ENCODE measurements at regions not wholly inside any gene's neighbourhood (a gene's known extent, or its start where the extent isn't known, plus 50 kb on each side); places are given as distances from the start of the nearest gene placed in this dataset.

- Histone ChIP-seq H3K4me2 (ENCODE audit: insufficient read depth, low read length) (no peak overlapping the region), H3K4me3 (no peak overlapping the region), H3K9me1 (ENCODE audit: control insufficient read depth, insufficient read depth, low read length) (no peaks in the 10 kb centered on the region), H3K36me3 (ENCODE audit: control insufficient read depth, insufficient read depth, low read length) (no peaks in the 10 kb centered on the region), H2AFZ (ENCODE audit: low read depth, low read length) (no peak overlapping the region), H3K9me3 (replicated peaks; ENCODE audit: control insufficient read depth, insufficient read depth, low read depth, low read length) (no peaks in the 10 kb centered on the region), H3K79me2 (ENCODE audit: control insufficient read depth, insufficient read depth, low read length) (no peaks in the 10 kb centered on the region), H3K9ac (ENCODE audit: insufficient read depth in 1 of 2, low read depth in 2 of 2, low read length in 2 of 2) (no peak overlapping the region), H4K20me1 (replicated peaks; ENCODE audit: control insufficient read depth, insufficient read depth, low read length) (no peaks in the 10 kb centered on the region), H3K27me3 (ENCODE audit: control insufficient read depth in 2 of 2, insufficient read depth in 2 of 2, low read length in 2 of 2) (no peaks in the 10 kb centered on the region), H3K4me1 (replicated peaks in 1 of 2; ENCODE audit: control insufficient read depth in 2 of 2, insufficient read depth in 2 of 2, low read length in 2 of 2) (no peaks in the 10 kb centered on the region), H3K27ac (ENCODE audit: extremely low read depth, low read depth, low read length) (no peak overlapping the region)
- ATAC-seq, result no peak
- intact Hi-C loops (cut with micrococcal nuclease), result no loop called here
- DNase-seq (ENCODE audit: extremely low read depth in 1 of 4, low spot score in 3 of 4), result no peak
- ChIA-PET CTCF (ENCODE audit: low intra/inter-chr PET ratio) (no interaction called here), POLR2A (no interaction called here)
- no peak for TF ChIP-seq HEY1 (CRISPR knock-in tag; IDR thresholded peaks at IDR 0.05; ENCODE audit: borderline replicate concordance)
- TF ChIP-seq ZNF431 (CRISPR knock-in tag; IDR thresholded peaks at IDR 0.05), result no peak
- TF ChIP-seq ZBTB33 (CRISPR knock-in tag; IDR thresholded peaks at IDR 0.05), result no peak
- TF ChIP-seq PHB (CRISPR knock-in tag; IDR thresholded peaks at IDR 0.05), result no peak
- TF ChIP-seq E2F3 (CRISPR knock-in tag; IDR thresholded peaks at IDR 0.05), result no peak
- no peak for TF ChIP-seq POU5F1 (IDR thresholded peaks at IDR 0.05; ENCODE audit: borderline replicate concordance, low read depth, low read length, partially characterized antibody)
- TF ChIP-seq, protein P1, sequence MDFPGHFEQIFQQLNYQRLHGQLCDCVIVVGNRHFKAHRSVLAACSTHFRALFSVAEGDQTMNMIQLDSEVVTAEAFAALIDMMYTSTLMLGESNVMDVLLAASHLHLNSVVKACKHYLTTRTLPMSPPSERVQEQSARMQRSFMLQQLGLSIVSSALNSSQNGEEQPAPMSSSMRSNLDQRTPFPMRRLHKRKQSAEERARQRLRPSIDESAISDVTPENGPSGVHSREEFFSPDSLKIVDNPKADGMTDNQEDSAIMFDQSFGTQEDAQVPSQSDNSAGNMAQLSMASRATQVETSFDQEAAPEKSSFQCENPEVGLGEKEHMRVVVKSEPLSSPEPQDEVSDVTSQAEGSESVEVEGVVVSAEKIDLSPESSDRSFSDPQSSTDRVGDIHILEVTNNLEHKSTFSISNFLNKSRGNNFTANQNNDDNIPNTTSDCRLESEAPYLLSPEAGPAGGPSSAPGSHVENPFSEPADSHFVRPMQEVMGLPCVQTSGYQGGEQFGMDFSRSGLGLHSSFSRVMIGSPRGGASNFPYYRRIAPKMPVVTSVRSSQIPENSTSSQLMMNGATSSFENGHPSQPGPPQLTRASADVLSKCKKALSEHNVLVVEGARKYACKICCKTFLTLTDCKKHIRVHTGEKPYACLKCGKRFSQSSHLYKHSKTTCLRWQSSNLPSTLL (IDR thresholded peaks at IDR 0.05), result no peak
- TF ChIP-seq XRCC5 (IDR thresholded peaks at IDR 0.05; ENCODE audit: low read depth, low read length), result no peak
- TF ChIP-seq MCM3 (IDR thresholded peaks at IDR 0.05), result no peak
- TF ChIP-seq, protein P2, sequence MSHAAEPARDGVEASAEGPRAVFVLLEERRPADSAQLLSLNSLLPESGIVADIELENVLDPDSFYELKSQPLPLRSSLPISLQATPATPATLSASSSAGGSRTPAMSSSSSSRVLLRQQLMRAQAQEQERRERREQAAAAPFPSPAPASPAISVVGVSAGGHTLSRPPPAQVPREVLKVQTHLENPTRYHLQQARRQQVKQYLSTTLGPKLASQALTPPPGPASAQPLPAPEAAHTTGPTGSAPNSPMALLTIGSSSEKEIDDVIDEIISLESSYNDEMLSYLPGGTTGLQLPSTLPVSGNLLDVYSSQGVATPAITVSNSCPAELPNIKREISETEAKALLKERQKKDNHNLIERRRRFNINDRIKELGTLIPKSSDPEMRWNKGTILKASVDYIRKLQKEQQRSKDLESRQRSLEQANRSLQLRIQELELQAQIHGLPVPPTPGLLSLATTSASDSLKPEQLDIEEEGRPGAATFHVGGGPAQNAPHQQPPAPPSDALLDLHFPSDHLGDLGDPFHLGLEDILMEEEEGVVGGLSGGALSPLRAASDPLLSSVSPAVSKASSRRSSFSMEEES (CRISPR knock-in tag; IDR thresholded peaks at IDR 0.05), result no peak
- TF ChIP-seq, protein P3, sequence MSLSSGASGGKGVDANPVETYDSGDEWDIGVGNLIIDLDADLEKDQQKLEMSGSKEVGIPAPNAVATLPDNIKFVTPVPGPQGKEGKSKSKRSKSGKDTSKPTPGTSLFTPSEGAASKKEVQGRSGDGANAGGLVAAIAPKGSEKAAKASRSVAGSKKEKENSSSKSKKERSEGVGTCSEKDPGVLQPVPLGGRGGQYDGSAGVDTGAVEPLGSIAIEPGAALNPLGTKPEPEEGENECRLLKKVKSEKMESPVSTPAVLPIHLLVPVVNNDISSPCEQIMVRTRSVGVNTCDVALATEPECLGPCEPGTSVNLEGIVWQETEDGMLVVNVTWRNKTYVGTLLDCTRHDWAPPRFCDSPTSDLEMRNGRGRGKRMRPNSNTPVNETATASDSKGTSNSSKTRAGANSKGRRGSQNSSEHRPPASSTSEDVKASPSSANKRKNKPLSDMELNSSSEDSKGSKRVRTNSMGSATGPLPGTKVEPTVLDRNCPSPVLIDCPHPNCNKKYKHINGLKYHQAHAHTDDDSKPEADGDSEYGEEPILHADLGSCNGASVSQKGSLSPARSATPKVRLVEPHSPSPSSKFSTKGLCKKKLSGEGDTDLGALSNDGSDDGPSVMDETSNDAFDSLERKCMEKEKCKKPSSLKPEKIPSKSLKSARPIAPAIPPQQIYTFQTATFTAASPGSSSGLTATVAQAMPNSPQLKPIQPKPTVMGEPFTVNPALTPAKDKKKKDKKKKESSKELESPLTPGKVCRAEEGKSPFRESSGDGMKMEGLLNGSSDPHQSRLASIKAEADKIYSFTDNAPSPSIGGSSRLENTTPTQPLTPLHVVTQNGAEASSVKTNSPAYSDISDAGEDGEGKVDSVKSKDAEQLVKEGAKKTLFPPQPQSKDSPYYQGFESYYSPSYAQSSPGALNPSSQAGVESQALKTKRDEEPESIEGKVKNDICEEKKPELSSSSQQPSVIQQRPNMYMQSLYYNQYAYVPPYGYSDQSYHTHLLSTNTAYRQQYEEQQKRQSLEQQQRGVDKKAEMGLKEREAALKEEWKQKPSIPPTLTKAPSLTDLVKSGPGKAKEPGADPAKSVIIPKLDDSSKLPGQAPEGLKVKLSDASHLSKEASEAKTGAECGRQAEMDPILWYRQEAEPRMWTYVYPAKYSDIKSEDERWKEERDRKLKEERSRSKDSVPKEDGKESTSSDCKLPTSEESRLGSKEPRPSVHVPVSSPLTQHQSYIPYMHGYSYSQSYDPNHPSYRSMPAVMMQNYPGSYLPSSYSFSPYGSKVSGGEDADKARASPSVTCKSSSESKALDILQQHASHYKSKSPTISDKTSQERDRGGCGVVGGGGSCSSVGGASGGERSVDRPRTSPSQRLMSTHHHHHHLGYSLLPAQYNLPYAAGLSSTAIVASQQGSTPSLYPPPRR (CRISPR knock-in tag; IDR thresholded peaks at IDR 0.05; ENCODE audit: borderline replicate concordance), result no peak
- no TSS peak for BruUV-seq (replicated peaks)
- no peak for FAIRE-seq
- in situ Hi-C loops (cut with MboI), result no loop called here
Observed at GRCh38 chr2:19003554-19003953, 354.9 kb downstream of the OSR1 start.
